HCT116 (cell line): ENCODE measurements at regions not wholly inside any gene's neighbourhood (a gene's known extent, or its start where the extent isn't known, plus 50 kb on each side); places are given as distances from the start of the nearest gene placed in this dataset.

ENCODE experiments used
- ATAC-seq: fragments of 200-7000 bp; cut with Tn5 transposase; 2 replicates; pipeline ENCODE4 v1.9.1; 2020; ENCODE audit warnings: mild to moderate bottlenecking, moderate library complexity
- BruUV-seq: library from RNA; stranded (reverse); fragments of 400-500 nt; replicated peaks from 2 replicates; lab custom pipeline; 2021; lab: Mats Ljungman, UMichigan
- CTCF ChIA-PET: fragments of 300-600 bp; sonication (Branson Sonifier 250); formaldehyde crosslinking; loops from one replicate; lab custom pipeline; 2021; ENCODE audit warnings: antibody characterized with exemption; lab: Charles Lee
- POLR2A ChIA-PET: fragments of 300-600, 350-600 bp; sonication (Branson Sonifier 250); formaldehyde crosslinking; loops from one replicate; lab custom pipeline; 2021; ENCODE audit warnings: antibody characterized with exemption; lab: Charles Lee
- RAD21 ChIA-PET, 2 experiments: fragments of 300-600 bp; sonication (Branson Sonifier 250); formaldehyde crosslinking; loops; one replicate each; lab custom pipeline; 2023; ENCODE audit warnings: low total read pairs in 2 of 2; ENCODE audit not compliant: uncharacterized antibody in 2 of 2, unreplicated experiment in 2 of 2, low non-redundant PET in 1 of 2; lab: Charles Lee
- DNase-seq: peaks from one replicate; pipeline ENCODE4 v3.0.0-alpha.2; 2010; ENCODE audit warnings: low read depth, low spot score
- H2AFZ ChIP-seq: fragments of 200-600 bp; shearing (Covaris generic), sonication (generic); 2 replicates; pipeline ENCODE4 v1.6.1; 2017; ENCODE audit warnings: low read depth, mixed run types, mixed read lengths, antibody characterized with exemption, low read length; ENCODE audit not compliant: poor library complexity, severe bottlenecking
- H3K27ac ChIP-seq: 2 replicates; pipeline ENCODE4 v1.5.1; 2012; ENCODE audit warnings: low read depth, low read length
- H3K27me3 ChIP-seq: fragments of 200-600 bp; sonication (generic); 2 replicates; pipeline ENCODE4 v1.6.1; 2016; ENCODE audit warnings: mixed run types, low read length, mixed read lengths; ENCODE audit not compliant: insufficient read depth
- H3K36me3 ChIP-seq, 2 experiments: fragments of 200-500 bp in 1 of 2; fragments of 200-600 bp in 1 of 2; sonication (Bioruptor generic) in 1 of 2; sonication (generic) in 1 of 2; 2 replicates each; pipeline versions ENCODE4 v1.5.1 to v1.6.1; 2014 to 2016; ENCODE audit warnings: low read length in 2 of 2, inconsistent platforms in 1 of 2, mixed read lengths in 1 of 2, mixed run types in 1 of 2; ENCODE audit not compliant: insufficient read depth in 2 of 2, control insufficient read depth in 1 of 2
- H3K4me1 ChIP-seq, 2 experiments: fragments of 200-600 bp in 1 of 2; sonication (generic) in 1 of 2; 2 replicates each; pipeline versions ENCODE4 v1.5.1 to v1.6.1; 2012 to 2017; ENCODE audit warnings: low read length in 2 of 2, inconsistent platforms in 1 of 2, mild to moderate bottlenecking in 1 of 2, mixed read lengths in 1 of 2, mixed run types in 1 of 2, moderate library complexity in 1 of 2; ENCODE audit not compliant: insufficient read depth in 2 of 2, control insufficient read depth in 1 of 2
- H3K4me2 ChIP-seq: fragments of 200-600 bp; sonication (generic); 2 replicates; pipeline ENCODE4 v1.6.1; 2017; ENCODE audit warnings: mixed run types, low read length, mixed read lengths
- H3K4me3 ChIP-seq, 2 experiments: fragments of 200-600 bp in 1 of 2; sonication (generic) in 1 of 2; replicated peaks in 1 of 2; 2 replicates each; pipeline ENCODE4 v1.5.1; 2011 to 2016; ENCODE audit warnings: low read length in 2 of 2, control low read depth in 1 of 2, low read depth in 1 of 2, mild to moderate bottlenecking in 1 of 2, mixed read lengths in 1 of 2, mixed run types in 1 of 2
- H3K79me2 ChIP-seq: fragments of 200-600 bp; sonication (generic); 2 replicates; pipeline ENCODE4 v1.6.1; 2017; ENCODE audit warnings: mild to moderate bottlenecking, mixed run types, low read length, moderate library complexity, mixed read lengths; ENCODE audit not compliant: insufficient read depth
- H3K9ac ChIP-seq: fragments of 200-600 bp; sonication (generic); 2 replicates; pipeline ENCODE4 v1.6.1; 2016; ENCODE audit warnings: low read length, mixed read lengths
- H3K9me2 ChIP-seq: fragments of 200-600 bp; sonication (generic), shearing (Covaris generic); 2 replicates; pipeline ENCODE4 v1.6.1; 2017; ENCODE audit warnings: mixed run types, mild to moderate bottlenecking, moderate library complexity; ENCODE audit not compliant: insufficient read depth
- H3K9me3 ChIP-seq, 2 experiments: fragments of 200-500 bp in 1 of 2; fragments of 200-600 bp in 1 of 2; sonication (Bioruptor generic) in 1 of 2; sonication (generic) in 1 of 2; 2 replicates each; pipeline ENCODE4 v1.6.1; 2014 to 2017; ENCODE audit warnings: low read length in 2 of 2, mixed read lengths in 2 of 2, inconsistent platforms in 1 of 2, low read depth in 1 of 2, mild to moderate bottlenecking in 1 of 2, mixed run types in 1 of 2, moderate library complexity in 1 of 2; ENCODE audit not compliant: control insufficient read depth in 1 of 2, insufficient read depth in 1 of 2
- H4K20me1 ChIP-seq: fragments of 200-600 bp; sonication (generic), shearing (Covaris generic); 2 replicates; pipeline ENCODE4 v1.6.1; 2017; ENCODE audit warnings: mixed run types, mild to moderate bottlenecking, moderate library complexity; ENCODE audit not compliant: insufficient read depth
- CBX3 ChIP-seq: IDR thresholded peaks from 2 replicates; pipeline ENCODE4 v1.6.1; 2012; ENCODE audit warnings: low read depth
- ELF1 ChIP-seq: IDR thresholded peaks from 2 replicates; pipeline ENCODE4 v1.6.1; 2012; ENCODE audit warnings: low read depth, borderline replicate concordance
- EZH2phosphoT487 ChIP-seq: fragments of 200-600 bp; IDR thresholded peaks from 2 replicates; pipeline ENCODE4 v1.6.1; 2018; ENCODE audit warnings: antibody characterized with exemption, borderline replicate concordance
- FOSL1 ChIP-seq: IDR thresholded peaks from 2 replicates; pipeline ENCODE4 v1.6.1; 2012; ENCODE audit warnings: low read depth
- JUND ChIP-seq: IDR thresholded peaks from 2 replicates; pipeline ENCODE4 v1.6.1; 2012
- POLR2A ChIP-seq: IDR thresholded peaks from 2 replicates; pipeline ENCODE4 v1.7.0; 2011; ENCODE audit warnings: borderline replicate concordance; ENCODE audit not compliant: insufficient read depth, insufficient read length; ENCODE audit errors: extremely low read depth
- SIN3A ChIP-seq: IDR thresholded peaks from 2 replicates; pipeline ENCODE4 v1.6.1; 2012; ENCODE audit warnings: low read depth
- SP1 ChIP-seq: IDR thresholded peaks from 2 replicates; pipeline ENCODE4 v1.6.1; 2012; ENCODE audit warnings: low read depth
- TCF7L2 ChIP-seq: IDR thresholded peaks from 2 replicates; pipeline ENCODE4 v1.7.0; 2011; ENCODE audit warnings: borderline replicate concordance, inconsistent platforms; ENCODE audit not compliant: insufficient read depth, insufficient read length; ENCODE audit errors: extremely low read depth
- YY1 ChIP-seq: IDR thresholded peaks from 2 replicates; pipeline ENCODE4 v1.6.1; 2011; ENCODE audit warnings: low read length, low read depth, moderate library complexity, mild to moderate bottlenecking; ENCODE audit not compliant: insufficient replicate concordance; ENCODE audit errors: extremely low read depth
- ZFX ChIP-seq: fragments of 450-650 bp; IDR thresholded peaks from 2 replicates; pipeline ENCODE4 v1.6.1; 2017
- ZNF274 ChIP-seq: fragments of 200-500 bp; sonication (Bioruptor generic); IDR thresholded peaks from 2 replicates; pipeline ENCODE4 v1.6.1; 2014; ENCODE audit warnings: mild to moderate bottlenecking, low read depth, low read length, inconsistent platforms
- intact Hi-C: fragments of 100-400 bp; cut with micrococcal nuclease; formaldehyde crosslinking; loops from 2 replicates; pipeline ENCODE4 v1.10.0; 2022
- TF ChIP-seq, protein P1 (sequence below): IDR thresholded peaks from 2 replicates; pipeline ENCODE4 v1.6.1; 2011; ENCODE audit warnings: mild to moderate bottlenecking, low read length, moderate library complexity; ENCODE audit not compliant: insufficient replicate concordance; ENCODE audit errors: extremely low read depth
- TF ChIP-seq, protein P2 (sequence below): IDR thresholded peaks from 2 replicates; pipeline ENCODE4 v1.6.1; 2012; ENCODE audit warnings: low read depth
- TF ChIP-seq, protein P3 (sequence below): IDR thresholded peaks from 2 replicates; pipeline ENCODE4 v1.6.1; 2012

DNA sequence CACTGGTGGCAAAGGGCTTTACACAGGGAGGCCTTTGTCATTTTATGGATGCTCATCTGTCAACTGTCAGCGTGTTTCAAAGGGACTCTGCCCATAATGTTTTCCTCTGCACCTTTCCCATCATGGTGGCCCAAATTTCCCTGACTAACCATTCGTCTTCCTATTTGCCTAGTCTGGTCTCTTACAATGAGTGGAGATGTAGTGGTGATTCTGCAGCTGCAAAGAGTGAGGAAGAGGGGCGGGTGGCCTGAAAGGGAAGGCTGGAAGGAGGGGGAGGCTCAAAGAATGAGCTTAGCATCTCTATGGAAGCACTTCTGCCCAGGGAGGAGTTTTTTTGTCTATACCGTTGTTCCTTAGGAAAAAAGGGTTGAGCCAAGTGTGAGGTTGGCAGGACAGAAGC lies 447.5 kb downstream of the NKX6-1 start:
- Histone ChIP-seq H3K9ac (no peak overlapping the region), H3K27me3 (no peaks in the 10 kb centered on the region), H3K4me2 (no peak overlapping the region), H3K9me2 (no peaks in the 10 kb centered on the region), H2AFZ (no peak overlapping the region), H3K27ac (no peak overlapping the region), H3K4me1 (no peaks in the 10 kb centered on the region), H3K79me2 (no peaks in the 10 kb centered on the region), H3K4me3 (no peak overlapping the region), H4K20me1 (no peaks in the 10 kb centered on the region), H3K36me3 (no peaks in the 10 kb centered on the region), H3K9me3 (no peaks in the 10 kb centered on the region)
- ChIA-PET CTCF (no interaction called here), RAD21 (no interaction called here), POLR2A (no interaction called here)
- BruUV-seq: no TSS peak
- no peak for ATAC-seq
- intact Hi-C loops: no loop called here
- TF ChIP-seq ELF1 (no peak), SIN3A (no peak), YY1 (no peak), CBX3 (no peak), POLR2A (no peak), FOSL1 (no peak), EZH2phosphoT487 (no peak), ZNF274 (no peak), JUND (no peak), SP1 (no peak), TCF7L2 (no peak), ZFX (no peak)
- TF ChIP-seq, protein P1, sequence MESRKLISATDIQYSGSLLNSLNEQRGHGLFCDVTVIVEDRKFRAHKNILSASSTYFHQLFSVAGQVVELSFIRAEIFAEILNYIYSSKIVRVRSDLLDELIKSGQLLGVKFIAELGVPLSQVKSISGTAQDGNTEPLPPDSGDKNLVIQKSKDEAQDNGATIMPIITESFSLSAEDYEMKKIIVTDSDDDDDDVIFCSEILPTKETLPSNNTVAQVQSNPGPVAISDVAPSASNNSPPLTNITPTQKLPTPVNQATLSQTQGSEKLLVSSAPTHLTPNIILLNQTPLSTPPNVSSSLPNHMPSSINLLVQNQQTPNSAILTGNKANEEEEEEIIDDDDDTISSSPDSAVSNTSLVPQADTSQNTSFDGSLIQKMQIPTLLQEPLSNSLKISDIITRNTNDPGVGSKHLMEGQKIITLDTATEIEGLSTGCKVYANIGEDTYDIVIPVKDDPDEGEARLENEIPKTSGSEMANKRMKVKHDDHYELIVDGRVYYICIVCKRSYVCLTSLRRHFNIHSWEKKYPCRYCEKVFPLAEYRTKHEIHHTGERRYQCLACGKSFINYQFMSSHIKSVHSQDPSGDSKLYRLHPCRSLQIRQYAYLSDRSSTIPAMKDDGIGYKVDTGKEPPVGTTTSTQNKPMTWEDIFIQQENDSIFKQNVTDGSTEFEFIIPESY: no peak
- TF ChIP-seq, protein P2, sequence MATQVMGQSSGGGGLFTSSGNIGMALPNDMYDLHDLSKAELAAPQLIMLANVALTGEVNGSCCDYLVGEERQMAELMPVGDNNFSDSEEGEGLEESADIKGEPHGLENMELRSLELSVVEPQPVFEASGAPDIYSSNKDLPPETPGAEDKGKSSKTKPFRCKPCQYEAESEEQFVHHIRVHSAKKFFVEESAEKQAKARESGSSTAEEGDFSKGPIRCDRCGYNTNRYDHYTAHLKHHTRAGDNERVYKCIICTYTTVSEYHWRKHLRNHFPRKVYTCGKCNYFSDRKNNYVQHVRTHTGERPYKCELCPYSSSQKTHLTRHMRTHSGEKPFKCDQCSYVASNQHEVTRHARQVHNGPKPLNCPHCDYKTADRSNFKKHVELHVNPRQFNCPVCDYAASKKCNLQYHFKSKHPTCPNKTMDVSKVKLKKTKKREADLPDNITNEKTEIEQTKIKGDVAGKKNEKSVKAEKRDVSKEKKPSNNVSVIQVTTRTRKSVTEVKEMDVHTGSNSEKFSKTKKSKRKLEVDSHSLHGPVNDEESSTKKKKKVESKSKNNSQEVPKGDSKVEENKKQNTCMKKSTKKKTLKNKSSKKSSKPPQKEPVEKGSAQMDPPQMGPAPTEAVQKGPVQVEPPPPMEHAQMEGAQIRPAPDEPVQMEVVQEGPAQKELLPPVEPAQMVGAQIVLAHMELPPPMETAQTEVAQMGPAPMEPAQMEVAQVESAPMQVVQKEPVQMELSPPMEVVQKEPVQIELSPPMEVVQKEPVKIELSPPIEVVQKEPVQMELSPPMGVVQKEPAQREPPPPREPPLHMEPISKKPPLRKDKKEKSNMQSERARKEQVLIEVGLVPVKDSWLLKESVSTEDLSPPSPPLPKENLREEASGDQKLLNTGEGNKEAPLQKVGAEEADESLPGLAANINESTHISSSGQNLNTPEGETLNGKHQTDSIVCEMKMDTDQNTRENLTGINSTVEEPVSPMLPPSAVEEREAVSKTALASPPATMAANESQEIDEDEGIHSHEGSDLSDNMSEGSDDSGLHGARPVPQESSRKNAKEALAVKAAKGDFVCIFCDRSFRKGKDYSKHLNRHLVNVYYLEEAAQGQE: no peak
- TF ChIP-seq, protein P3, sequence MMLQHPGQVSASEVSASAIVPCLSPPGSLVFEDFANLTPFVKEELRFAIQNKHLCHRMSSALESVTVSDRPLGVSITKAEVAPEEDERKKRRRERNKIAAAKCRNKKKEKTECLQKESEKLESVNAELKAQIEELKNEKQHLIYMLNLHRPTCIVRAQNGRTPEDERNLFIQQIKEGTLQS: no peak
- no peak for DNase-seq
